A673 (cell line): ENCODE measurements at regions not wholly inside any gene's neighbourhood (a gene's known extent, or its start where the extent isn't known, plus 50 kb on each side); places are given as distances from the start of the nearest gene placed in this dataset.

Source experiments
- BruUV-seq: library from RNA; stranded (reverse); fragments of 400-500 nt; replicated peaks from 2 replicates; lab custom pipeline; 2021; lab: Mats Ljungman, UMichigan
- CTCF ChIA-PET: fragments of 300-600 bp; sonication (Branson Sonifier 250); formaldehyde crosslinking; loops from one replicate; lab custom pipeline; 2022; ENCODE audit warnings: antibody characterized with exemption; lab: Charles Lee
- POLR2A ChIA-PET: fragments of 300-600 bp; sonication (Branson Sonifier 250); formaldehyde crosslinking; loops from one replicate; lab custom pipeline; 2022; ENCODE audit warnings: antibody characterized with exemption; ENCODE audit not compliant: low non-redundant PET; lab: Charles Lee
- DNase-seq: peaks from one replicate; pipeline ENCODE4 v3.0.0-alpha.2; 2015; ENCODE audit warnings: low spot score
- H3K27ac ChIP-seq: fragments of 200-600 bp; sonication (generic); 2 replicates; pipeline ENCODE4 v1.5.1; 2016; ENCODE audit warnings: mixed run types, low read depth, mild to moderate bottlenecking, mixed read lengths, antibody characterized with exemption, low read length; ENCODE audit not compliant: poor library complexity, severe bottlenecking
- H3K27me3 ChIP-seq: fragments of 200-600 bp; sonication (generic); replicated peaks from 2 replicates; pipeline ENCODE4 v1.6.1; 2017; ENCODE audit warnings: mixed run types, low read depth, mild to moderate bottlenecking, mixed read lengths, antibody characterized with exemption, low read length; ENCODE audit not compliant: insufficient read depth, poor library complexity
- H3K36me3 ChIP-seq: fragments of 200-600 bp; sonication (generic); 2 replicates; pipeline ENCODE4 v1.6.1; 2016; ENCODE audit warnings: mixed run types, mild to moderate bottlenecking, mixed read lengths, antibody characterized with exemption, low read length; ENCODE audit not compliant: insufficient read depth, poor library complexity, severe bottlenecking
- H3K4me1 ChIP-seq: fragments of 200-600 bp; sonication (generic); 2 replicates; pipeline ENCODE4 v1.6.1; 2017; ENCODE audit warnings: mixed run types, mild to moderate bottlenecking, mixed read lengths, antibody characterized with exemption, low read length; ENCODE audit not compliant: insufficient read depth, poor library complexity, severe bottlenecking
- H3K4me3 ChIP-seq: fragments of 200-600 bp; sonication (generic); 2 replicates; pipeline ENCODE4 v1.5.1; 2016; ENCODE audit warnings: low read depth, mixed run types, mild to moderate bottlenecking, mixed read lengths, low read length; ENCODE audit not compliant: poor library complexity, severe bottlenecking
- H3K9me3 ChIP-seq: fragments of 200-600 bp; sonication (generic); 2 replicates; pipeline ENCODE4 v1.6.1; 2016; ENCODE audit warnings: mixed run types, low read depth, mild to moderate bottlenecking, mixed read lengths, antibody characterized with exemption, low read length; ENCODE audit not compliant: poor library complexity, severe bottlenecking
- CTCF ChIP-seq: fragments of 300-800, 200-600 bp; sonication (generic); conservative IDR thresholded peaks from 2 replicates; pipeline ENCODE4 v1.5.1; 2017; ENCODE audit warnings: low read depth, mild to moderate bottlenecking, antibody characterized with exemption, low read length, moderate library complexity, mixed read lengths
- EZH2 ChIP-seq: fragments of 200-600 bp; sonication (generic); IDR thresholded peaks from 2 replicates; pipeline ENCODE4 v1.6.1; 2017; ENCODE audit warnings: borderline replicate concordance, low read depth, mild to moderate bottlenecking, mixed read lengths, antibody characterized with exemption, low read length; ENCODE audit not compliant: poor library complexity, severe bottlenecking
- intact Hi-C: fragments of 100-400 bp; cut with micrococcal nuclease; formaldehyde crosslinking; loops from one replicate; pipeline ENCODE4 v1.10.0; 2022; ENCODE audit not compliant: unreplicated experiment

- no peak for DNase-seq
Measured at GRCh38 chr12:127300753-127301152, 966.2 kb upstream of the TMEM132C start.

GRCh38 chr12:127301876-127302275 is 965.1 kb upstream of the TMEM132C start:
- no peaks in the 10 kb centered on the region for H3K27me3 ChIP-seq
- CTCF ChIA-PET: no interaction called here
- no peaks in the 10 kb centered on the region for H3K36me3 ChIP-seq
- no peak overlapping the region for H3K4me3 ChIP-seq
- TF ChIP-seq CTCF (no peak), EZH2 (no peak)
- H3K9me3 ChIP-seq: peaks cover 13% of the 10 kb centered on the region
- intact Hi-C loops: no loop called here
- DNase-seq: no peak
- POLR2A ChIA-PET: no interaction called here
- H3K4me1 ChIP-seq: no peaks in the 10 kb centered on the region
- no TSS peak for BruUV-seq
- H3K27ac ChIP-seq: no peak overlapping the region

More at GRCh38 chr12:127300753-127301152, 966.2 kb upstream of the TMEM132C start:
- Histone ChIP-seq H3K9me3 (peaks cover 13% of the 10 kb centered on the region), H3K36me3 (no peaks in the 10 kb centered on the region), H3K27ac (no peak overlapping the region), H3K4me1 (no peaks in the 10 kb centered on the region), H3K4me3 (no peak overlapping the region), H3K27me3 (no peaks in the 10 kb centered on the region)
- TF ChIP-seq CTCF (no peak), EZH2 (no peak)
- intact Hi-C loops: no loop called here
- POLR2A ChIA-PET: no interaction called here
- CTCF ChIA-PET: no interaction called here
- no TSS peak for BruUV-seq

GRCh38 chr12:127304751-127305725 is 961.9 kb upstream of the TMEM132C start:
- Histone ChIP-seq H3K4me1 (no peaks in the 10 kb centered on the region), H3K9me3 (no peaks in the 10 kb centered on the region), H3K27ac (no peak overlapping the region), H3K36me3 (no peaks in the 10 kb centered on the region), H3K27me3 (no peaks in the 10 kb centered on the region), H3K4me3 (no peak overlapping the region)
- no peak for DNase-seq
- BruUV-seq: no TSS peak
- intact Hi-C loops: no loop called here
- no peak for TF ChIP-seq EZH2
- no peak for TF ChIP-seq CTCF
- CTCF ChIA-PET: no interaction called here
- POLR2A ChIA-PET: no interaction called here
